Fibroblast of gingiva (primary cell): ENCODE measurements at regions not wholly inside any gene's neighbourhood (a gene's known extent, or its start where the extent isn't known, plus 50 kb on each side); places are given as distances from the start of the nearest gene placed in this dataset.
"Not testable (repeated sequence)": the region's sequence is repeated elsewhere in the genome, so short reads cannot be mapped to it uniquely, and the experiment has no call there.

Experiments used
- DNase-seq: peaks from one replicate; pipeline ENCODE4 v3.0.0-alpha.2; 2011; ENCODE audit warnings: low read depth

DNA sequence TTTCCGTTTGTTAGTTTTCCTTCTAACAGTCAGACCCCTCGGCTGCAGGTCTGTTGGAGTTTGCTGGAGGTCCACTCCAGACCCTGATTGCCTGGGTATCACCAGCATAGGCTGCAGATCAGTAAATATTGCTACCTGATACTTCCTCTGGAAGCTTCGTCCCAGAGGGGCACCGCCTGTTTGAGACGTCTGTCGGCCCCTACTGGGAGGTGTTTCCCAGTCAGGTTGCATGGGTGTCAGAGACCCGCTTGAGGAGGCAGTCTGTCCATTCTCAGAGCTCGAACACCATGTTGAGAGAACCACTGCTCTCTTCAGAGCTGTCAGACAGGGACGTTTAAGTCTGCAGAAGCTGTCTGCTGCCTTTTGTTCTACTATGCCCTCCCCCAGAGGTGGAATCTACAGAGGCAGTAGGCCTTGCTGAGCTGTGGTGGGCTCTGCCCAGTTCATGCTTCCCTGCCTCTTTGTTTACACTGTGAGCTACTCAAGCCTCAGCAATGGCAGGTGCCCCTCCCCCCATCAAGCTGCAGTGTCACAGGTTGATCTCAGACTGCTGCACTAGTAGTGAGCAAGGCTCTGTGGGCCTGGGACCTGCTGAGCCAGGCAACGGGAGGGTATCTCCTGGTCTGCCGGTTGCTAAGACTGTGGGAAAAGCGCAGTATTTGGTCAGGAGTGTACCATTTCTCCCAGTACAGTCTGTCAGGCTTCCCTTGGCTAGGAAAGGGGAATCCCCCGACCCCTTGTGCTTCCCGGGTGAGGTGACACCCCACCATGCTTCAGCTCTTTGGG, 74.4 kb upstream of the TOP3B start:
- not testable (repeated sequence) for DNase-seq

DNA sequence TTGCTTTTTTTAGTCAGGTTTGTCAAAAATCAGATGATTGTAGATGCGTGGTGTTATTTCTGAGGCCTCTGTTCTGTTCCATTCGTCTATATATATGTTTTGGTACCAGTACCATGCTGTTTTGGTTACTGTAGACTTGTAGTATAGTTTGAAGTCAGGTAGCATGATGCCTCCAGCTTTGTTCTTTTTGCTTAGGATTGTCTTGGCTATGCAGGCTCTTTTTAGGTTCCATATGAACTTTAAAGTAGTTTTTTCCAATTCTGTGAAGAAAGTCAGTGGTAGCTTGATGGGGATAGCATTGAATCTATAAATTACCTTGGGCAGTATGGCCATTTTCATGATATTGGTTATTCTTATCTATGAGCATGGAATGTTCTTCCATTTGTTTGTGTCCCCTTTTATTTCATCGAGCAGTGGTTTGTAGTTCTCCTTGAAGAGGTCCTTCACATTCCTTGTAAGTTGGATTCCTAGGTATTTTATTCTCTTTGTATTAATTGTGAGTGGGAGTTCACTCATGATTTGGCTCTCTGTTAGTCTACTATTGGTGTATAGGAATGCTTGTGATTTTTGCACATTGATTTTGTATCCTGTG, 70.1 kb upstream of the TOP3B start:
- not testable (repeated sequence) for DNase-seq

- not testable (repeated sequence) for DNase-seq
These were observed 68.4 kb upstream of the TOP3B start for GRCh38 chr22:22051032-22051431.

DNA sequence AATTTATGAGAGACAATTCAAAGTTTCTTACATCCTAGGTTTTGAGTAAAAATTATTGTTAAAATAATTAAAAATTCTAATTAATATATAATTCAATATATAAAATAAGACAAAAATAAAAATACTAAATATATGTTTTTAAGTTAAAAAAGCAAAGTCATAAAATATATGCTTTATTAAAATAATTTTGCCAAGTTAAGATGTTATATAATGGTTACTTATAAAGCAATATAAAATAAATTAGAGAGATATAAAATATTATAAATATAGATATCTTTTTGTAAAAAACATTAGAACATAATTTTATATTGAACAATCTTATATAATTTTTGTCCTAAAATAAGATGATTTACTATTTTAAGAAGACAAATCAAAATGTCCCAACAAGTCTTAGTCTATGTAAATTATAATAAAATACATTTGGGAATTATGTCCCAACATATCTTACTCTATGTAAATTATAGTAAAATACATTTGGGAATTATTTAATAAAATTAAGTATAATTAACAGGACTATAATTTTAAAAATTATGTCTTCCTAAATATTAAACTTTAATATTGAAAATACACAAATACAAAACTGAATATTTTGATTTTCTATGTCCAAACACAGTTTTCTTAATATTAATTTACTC, 67.7 kb upstream of the TOP3B start:
- DNase-seq: no peak

GRCh38 chr22:22049684-22050083, 67.1 kb upstream of the TOP3B start:
- no peak for DNase-seq

- DNase-seq: no peak
These were observed 66.5 kb upstream of the TOP3B start for GRCh38 chr22:22048981-22049531.

- no peak for DNase-seq
These were observed 65.8 kb upstream of the TOP3B start for GRCh38 chr22:22048318-22048942.

- no peak for DNase-seq
These were observed 65.2 kb upstream of the TOP3B start for GRCh38 chr22:22047776-22048175.

- DNase-seq: no peak
These were observed 64.7 kb upstream of the TOP3B start for GRCh38 chr22:22047266-22047665.

GRCh38 chr22:22046370-22046769, 63.8 kb upstream of the TOP3B start:
- no peak for DNase-seq

GRCh38 chr22:22045571-22046335, 63.2 kb upstream of the TOP3B start:
- DNase-seq: no peak

DNA sequence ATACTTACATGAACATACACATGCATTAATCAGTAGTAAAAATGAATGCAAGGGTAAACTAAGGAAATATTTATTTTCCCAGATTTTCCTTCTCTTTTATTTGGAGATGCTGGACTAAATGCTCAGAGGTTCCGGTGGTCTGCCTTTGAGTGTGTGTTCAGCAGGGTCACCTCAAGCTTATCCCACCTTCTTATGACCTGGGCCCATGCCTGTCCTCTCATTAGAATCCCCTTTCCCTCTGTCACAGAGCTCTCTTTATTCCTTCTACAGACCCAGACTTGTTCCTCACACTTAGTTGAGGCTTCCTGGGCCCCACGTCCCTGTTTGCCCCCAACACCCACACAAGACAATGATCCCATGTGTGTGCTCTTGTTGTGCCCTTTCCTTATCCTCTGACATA, 61.6 kb upstream of the TOP3B start:
- no peak for DNase-seq

DNA sequence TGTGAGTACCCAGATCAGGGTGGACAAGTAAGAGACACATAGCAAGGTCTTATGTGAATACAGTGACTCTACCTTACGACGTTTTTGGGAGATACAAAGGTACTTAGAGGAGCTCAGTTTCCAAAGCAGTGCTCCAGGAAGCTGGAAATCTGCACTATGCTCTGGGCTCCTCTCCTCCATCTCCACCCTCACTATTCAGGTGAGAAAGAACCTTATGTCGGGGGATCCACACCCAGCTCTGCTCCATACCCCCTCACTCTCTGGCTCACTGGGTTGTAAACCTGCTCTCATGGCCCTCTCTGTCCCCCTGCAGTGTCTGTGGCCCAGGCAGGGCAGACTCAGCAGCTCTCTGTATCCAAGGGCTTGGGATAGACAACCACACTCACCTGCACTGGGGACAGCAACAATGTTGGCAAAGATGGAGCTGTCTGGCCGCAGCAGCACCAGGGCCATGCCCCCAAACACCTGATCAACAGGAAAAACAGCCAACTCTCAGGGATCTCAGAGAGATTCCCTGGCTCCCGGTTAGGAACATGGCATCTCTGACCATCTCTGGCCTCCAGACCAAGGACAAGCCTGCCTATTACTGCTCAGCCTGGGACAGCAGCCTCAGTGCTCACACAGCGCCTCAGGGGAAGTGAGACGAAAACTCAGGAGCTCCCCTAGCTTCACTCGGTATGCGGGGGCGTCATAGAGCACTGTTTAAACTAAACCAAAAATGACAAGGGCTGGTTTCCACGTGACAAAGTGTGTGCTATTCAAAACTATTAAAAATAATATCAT, 60.9 kb upstream of the TOP3B start:
- no peak for DNase-seq

GRCh38 chr22:22042599-22043295, 60.2 kb upstream of the TOP3B start:
- no peak for DNase-seq

DNA sequence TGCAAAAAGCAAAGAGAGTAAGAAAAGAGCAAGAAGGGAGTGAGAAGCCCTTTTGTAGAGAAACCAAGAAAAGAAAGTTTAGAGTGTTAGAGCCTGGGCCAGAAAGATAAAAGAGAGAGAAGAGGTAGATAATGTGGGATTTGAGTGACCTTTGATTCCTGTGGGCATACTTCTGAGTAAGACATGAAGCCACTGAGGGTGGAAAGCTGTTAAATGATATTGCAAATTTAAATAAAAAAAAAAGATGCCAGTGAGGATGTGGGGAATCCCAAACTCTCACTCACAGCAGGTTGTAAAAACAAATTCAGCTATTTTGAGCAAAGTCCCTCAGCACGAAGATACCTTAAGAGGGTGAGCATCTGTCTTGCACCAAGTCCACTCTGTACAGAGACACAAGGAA, 59.4 kb upstream of the TOP3B start:
- DNase-seq: no peak

DNA sequence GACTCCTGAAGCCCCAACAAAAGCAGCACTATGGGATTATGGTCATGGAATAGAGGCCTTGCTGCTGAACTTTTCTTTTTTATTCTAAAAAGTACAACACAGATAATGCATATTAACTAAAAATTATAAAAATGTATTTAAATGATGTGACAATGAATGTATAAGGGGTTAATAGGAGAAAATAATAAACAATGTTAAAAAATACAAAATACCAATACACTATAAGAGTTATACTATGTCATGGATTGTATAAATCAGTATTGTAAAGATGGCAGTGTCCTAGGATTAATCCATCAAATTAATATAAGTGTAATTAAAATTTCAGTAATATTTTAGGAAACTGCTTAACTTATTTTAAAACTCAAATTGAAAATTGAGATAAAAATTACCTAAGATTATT, 58.3 kb upstream of the TOP3B start:
- DNase-seq: no peak

GRCh38 chr22:22040472-22040871, 57.9 kb upstream of the TOP3B start:
- no peak for DNase-seq

- no peak for DNase-seq
These were observed 56.9 kb upstream of the TOP3B start for GRCh38 chr22:22039286-22040074.

DNA sequence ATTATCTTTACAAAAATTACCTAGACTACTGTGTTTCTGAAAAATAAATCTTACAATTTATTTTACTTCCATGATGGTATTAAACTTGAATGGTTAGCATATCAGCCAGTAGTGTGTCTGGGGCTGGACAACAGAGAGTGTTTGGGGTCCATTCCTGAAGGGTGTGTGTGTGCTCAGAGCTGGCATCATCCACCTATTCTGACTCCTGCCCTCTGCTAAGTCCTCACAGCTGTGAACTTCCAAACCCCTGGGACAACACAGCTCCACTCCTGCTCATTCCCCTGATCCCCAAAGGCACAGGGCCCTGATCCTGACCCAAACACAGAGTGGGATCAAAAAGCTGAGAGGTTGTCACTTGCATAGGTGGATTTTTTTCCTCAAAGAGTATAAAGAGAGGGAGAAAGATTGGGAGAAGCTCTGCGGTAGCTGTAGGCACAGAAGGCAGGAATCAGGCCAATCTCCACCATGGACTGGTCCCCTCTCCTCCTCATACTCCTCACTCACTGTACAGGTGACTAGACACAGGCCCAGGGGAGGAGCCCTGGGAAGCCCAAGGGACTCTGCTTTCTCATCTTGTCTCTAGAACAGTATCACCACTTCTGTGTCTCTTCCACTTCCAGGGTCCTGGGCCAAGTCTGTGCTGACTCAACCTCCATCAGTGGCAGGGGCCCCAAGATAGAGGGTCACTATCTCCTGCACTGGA, 55.7 kb upstream of the TOP3B start:
- no peak for DNase-seq
